H1 (cell line): ENCODE measurements at regions not wholly inside any gene's neighbourhood (a gene's known extent, or its start where the extent isn't known, plus 50 kb on each side); places are given as distances from the start of the nearest gene placed in this dataset.
"Not testable (repeated sequence)": the region's sequence is repeated elsewhere in the genome, so short reads cannot be mapped to it uniquely, and the experiment has no call there.

Experiments used
- CTCF ChIP-seq, 3 experiments: IDR thresholded peaks; 1 replicate in 2 of 3; 2 replicates in 1 of 3; pipeline versions ENCODE4 v1.5.1 to v1.6.1; 2011; ENCODE audit warnings: low read length in 3 of 3, mild to moderate bottlenecking in 3 of 3, inconsistent platforms in 2 of 3, low read depth in 1 of 3, moderate library complexity in 1 of 3; ENCODE audit not compliant: insufficient read depth in 1 of 3; ENCODE audit errors: control extremely low read depth in 1 of 3
- KDM1A ChIP-seq: fragments of 200-600, 300-600 bp; sonication (generic); IDR thresholded peaks from 2 replicates; pipeline ENCODE4 v1.7.1; 2016; ENCODE audit warnings: mild to moderate bottlenecking, low read length, borderline replicate concordance

GRCh38 chr6:130561159-130561558, 195.3 kb downstream of the TMEM200A start:
- not testable (repeated sequence) for TF ChIP-seq CTCF (IDR thresholded peaks at IDR 0.05; ENCODE audit: control extremely low read depth in 1 of 3, insufficient read depth in 1 of 3, low read depth in 1 of 3, low read length in 3 of 3); KDM1A
